ENCODE measurements at regions not wholly inside any gene's neighbourhood (a gene's known extent, or its start where the extent isn't known, plus 50 kb on each side); places are given as distances from the start of the nearest gene placed in this dataset.
"Not testable (repeated sequence)": the region's sequence is repeated elsewhere in the genome, so short reads cannot be mapped to it uniquely, and the experiment has no call there.

DNA sequence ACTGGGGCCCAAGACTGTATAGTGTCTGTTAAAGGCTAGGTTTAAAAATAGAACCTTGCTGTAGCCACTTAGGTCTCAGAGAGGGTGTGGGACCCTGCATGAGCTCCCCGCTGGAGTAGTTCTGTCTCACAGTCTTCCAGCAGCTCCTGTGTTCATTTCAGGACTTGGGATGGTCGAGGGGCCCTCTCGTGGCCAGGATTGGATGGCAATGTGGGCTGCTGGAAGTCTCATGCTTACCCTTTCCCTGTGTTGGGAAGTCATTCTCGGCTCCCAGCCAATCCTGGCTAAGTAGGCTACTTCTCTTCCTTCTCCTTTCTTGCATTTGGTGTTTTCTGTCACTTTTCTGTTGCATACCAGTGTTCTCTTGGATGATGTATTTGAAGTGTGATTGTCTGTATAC, 284.0 kb upstream of the GCFC2 start:
- no peak for DNase-seq

- DNase-seq, result not testable (repeated sequence)
Observed at GRCh38 chr2:75988622-75989021, 277.9 kb upstream of the GCFC2 start.

GRCh38 chr2:75986617-75987016, 275.9 kb upstream of the GCFC2 start:
- DNase-seq, result no peak

GRCh38 chr2:75982719-75983118, 272.0 kb upstream of the GCFC2 start:
- no peak for DNase-seq

- no peak for DNase-seq
Observed at GRCh38 chr2:75964646-75965045, 253.9 kb upstream of the GCFC2 start.

DNA sequence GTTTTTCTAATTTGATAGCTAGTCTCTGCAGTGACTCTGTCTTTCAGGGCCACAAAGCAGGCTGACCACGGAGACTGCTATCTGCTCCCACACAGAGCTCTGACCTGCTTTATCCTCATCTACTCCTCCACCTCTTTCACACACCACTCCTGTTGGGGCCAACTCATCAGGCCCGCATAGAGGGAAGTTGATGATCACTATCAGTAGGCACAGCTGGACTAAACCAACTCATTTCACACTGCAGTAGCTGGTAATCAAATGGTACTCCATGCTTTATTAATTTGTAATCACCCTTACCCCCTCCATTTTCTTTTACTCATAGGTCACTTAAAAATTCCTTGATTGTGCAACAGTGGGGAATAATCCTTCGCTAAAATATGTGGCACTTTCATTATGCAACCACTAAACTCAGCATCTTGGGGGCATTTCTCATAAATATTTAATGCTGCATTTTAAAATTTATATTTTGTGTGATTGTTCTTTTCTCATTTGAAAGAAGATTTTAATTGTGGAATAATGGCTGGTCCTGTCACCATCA, 249.8 kb upstream of the GCFC2 start:
- no peak for DNase-seq

DNA sequence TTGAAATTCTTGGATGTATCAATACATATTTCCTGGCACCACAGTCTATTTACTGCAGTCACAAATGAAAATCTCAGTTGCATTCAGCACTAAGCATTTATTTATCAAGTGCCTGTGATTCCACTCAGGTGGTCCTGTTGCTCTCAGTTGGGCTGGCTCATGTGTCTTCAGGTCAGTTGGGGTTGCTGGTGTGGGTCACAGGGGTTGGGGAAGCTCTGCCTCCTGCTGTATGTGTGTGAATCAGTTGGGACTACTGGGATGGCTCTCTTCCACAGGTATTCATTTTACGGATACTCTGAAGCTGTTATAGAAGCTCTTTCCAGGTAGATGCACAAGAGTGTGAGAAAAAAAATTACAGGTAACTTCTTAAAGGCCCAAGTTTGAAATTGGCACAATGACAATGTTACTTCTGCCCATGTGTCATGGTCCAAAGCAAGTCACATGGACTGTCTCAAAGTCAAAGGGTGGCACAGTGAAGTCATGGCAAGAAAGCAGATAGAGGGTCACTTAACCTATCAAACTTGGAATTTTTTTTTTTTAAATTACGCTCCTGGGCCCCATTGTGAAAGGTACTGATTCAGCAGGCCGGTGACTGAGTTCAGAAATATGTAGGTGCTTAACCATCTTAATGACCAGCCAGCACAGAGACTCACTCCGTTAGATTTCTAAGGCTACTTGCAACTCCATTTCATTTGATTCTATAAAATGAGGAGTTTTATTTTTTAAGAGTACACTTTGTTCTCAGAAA, 249.2 kb upstream of the GCFC2 start:
- DNase-seq, result no peak

- DNase-seq, result no peak
Observed at GRCh38 chr2:75954761-75955160, 244.0 kb upstream of the GCFC2 start.

- DNase-seq, result no peak
Observed at GRCh38 chr2:75952173-75952572, 241.5 kb upstream of the GCFC2 start.

DNA sequence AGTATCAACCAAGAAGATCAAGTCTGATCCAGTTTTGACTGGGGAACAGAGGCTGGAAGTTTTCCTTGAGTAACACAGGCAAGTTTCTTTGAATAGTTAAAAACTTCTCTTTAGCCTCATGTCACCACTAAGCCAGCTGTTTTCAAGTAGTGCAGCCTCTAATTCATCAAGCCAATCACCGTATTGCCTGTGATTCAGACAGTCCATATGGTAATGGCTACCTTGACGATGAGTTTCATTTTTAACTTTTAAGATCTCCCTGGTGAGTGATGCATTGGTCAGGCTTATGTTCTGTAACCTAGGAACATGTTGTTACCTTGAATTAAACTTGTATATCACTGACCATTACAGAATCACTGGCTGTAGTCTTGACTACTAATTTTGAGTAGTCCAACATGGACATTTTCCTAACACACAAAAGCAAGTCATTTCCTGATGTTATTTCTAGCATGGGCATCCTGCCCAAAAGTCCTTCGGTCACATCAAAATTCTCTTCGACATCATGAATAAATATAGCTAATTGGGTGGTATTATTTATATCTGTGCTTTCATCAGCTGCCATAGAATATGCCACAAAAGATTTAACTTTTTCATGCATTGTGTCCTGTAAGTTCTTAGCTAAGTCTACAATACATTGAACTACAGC, 238.8 kb upstream of the GCFC2 start:
- no peak for DNase-seq

DNA sequence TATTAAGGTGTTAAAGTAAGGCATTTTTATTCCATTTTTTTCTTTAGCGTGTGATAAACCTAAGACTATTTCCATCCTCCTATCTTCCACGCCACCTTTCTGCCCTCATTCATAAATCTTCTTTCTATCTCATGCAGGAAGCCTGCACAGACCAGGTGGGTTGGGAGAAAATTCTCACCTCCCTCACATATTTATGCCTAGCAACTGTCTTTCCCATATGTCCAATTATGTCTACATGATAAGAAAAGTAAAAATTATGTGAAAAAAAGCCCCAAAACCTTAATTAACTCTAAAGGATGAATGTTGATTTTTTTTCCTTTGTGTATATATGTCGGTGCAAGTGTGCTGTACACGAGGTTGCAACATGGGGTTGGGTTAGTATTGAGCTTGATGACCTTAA, 225.6 kb upstream of the GCFC2 start:
- no peak for DNase-seq

DNA sequence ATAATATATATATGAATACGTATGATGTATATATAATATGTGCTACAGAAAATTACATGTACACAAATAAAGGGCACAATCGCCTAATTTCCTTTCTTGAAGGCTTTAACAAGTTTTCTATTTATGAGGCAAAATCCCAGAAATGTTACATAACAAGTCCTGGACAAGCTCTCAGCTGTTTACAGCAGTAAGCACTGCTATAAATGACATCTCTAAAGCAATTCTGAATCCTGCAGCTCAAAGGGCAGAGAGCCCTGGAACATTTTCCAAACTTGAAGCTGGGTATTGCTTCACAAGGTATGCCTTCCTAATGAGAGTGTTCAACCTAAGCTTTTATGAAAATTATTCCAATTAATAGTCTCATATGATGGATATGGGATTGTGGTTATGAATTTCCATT, 222.3 kb upstream of the GCFC2 start:
- DNase-seq, result no peak

GRCh38 chr2:75928093-75928492, 217.4 kb upstream of the GCFC2 start:
- no peak for DNase-seq

- DNase-seq, result no peak
Observed at GRCh38 chr2:75925331-75926024, 214.8 kb upstream of the GCFC2 start.

- no peak for DNase-seq
Observed at GRCh38 chr2:75922191-75922590, 211.5 kb upstream of the GCFC2 start.

GRCh38 chr2:75920859-75921551, 210.3 kb upstream of the GCFC2 start:
- DNase-seq, result no peak

DNA sequence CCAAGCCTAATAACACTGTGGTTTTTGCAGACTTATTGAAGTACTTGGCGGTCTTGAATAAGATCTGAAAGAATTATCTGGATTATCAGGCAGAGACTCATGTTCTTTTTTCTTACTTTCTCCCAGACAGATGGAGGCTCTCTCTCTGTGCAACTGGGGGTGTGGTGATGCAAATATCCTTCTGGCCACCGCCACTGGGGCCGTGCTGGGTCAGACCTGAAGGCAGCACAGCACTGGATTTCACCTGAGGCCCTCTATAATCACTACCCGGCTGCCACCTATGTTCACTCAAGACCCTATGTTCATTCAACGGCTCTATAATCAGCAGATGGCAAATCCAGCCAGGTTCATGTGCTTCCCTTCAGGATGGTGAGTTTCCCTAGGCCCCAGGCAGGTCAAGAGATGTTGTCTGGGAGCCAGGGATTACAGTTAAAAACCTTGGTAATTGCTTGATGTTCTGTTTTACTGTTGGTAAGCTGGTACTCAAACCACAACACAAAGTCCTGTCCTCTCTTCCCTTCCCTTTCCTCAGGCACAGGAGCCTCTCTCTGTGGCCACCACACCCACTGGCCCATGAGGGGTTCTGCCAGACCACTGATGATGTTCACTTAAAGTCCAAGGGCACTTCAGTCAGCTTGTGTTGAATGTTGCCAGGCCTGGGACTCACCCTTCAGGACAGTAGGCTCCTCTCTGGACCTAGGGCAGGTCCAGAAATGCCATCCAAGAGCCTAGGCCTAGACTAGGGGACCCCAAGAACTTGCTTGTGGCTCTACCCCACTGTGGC, 205.3 kb upstream of the GCFC2 start:
- DNase-seq, result no peak

DNA sequence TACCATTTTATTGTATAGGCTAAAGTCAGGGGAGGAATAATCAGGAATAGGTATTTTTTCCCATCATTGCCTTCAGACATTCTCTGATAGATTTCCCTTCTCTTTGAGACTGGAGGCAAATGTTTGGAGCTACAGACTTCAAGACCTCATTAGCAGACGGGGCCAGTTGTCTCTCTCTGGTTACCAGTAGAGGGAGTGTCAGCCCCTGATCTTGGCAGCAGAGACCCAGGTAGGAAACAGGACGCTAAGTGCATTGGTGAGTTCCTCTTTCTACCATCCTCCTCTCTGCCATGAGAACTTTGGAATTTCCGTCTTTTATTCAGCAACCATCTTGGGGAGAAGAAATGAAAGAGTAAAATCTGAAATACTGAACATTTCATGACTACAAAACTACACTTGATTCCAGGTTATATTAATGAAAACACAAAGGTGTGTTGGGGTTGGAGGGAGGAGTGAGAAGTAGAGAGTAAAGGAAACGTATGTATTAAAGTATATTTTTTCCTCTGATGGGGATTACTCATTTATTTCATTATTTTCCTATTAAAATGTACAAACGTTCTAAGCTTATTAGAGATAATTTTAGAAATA, 186.2 kb upstream of the GCFC2 start:
- no peak for DNase-seq

DNA sequence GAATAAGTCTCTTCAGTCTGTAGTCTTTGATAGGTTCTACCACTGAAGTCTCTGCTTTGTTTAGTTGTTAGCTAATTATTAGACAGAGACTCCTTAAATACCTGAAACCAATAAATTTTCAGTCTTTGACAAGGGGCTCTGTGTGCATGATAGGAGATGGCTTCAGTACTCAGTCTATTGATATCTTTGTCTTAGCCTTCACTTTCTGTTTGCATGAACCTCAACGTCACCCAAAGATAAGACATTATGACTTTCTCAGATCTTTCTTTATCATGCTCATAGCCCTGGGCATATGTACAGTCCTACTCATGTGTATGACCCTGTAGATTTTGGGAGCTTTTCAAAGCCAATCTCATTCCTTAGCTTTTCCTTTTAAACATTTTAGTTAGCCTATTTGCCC, 183.5 kb upstream of the GCFC2 start:
- DNase-seq, result no peak

GRCh38 chr2:75892490-75892889, 181.8 kb upstream of the GCFC2 start:
- no peak for DNase-seq

GRCh38 chr2:75882530-75882929, 171.8 kb upstream of the GCFC2 start:
- DNase-seq, result no peak

- DNase-seq, result not testable (repeated sequence)
Observed at GRCh38 chr2:75875606-75876005, 164.9 kb upstream of the GCFC2 start.
